HG02642 (cell line): ENCODE measurements at regions not wholly inside any gene's neighbourhood (a gene's known extent, or its start where the extent isn't known, plus 50 kb on each side); places are given as distances from the start of the nearest gene placed in this dataset.

Source experiments
- ATAC-seq: cut with Tn5 transposase; IDR thresholded peaks from one replicate; pipeline ENCODE4 v1.9.1; 2021; ENCODE audit warnings: mild to moderate bottlenecking; ENCODE audit not compliant: unreplicated experiment, poor library complexity

GRCh38 chr10:43952760-43953159 lies 304.1 kb upstream of the ZNF32 start:
- no peak for ATAC-seq

GRCh38 chr10:43949351-43949750 lies 300.7 kb upstream of the ZNF32 start:
- ATAC-seq, result no peak

- no peak for ATAC-seq
These were observed 297.8 kb upstream of the ZNF32 start for GRCh38 chr10:43946445-43946844.

- ATAC-seq, result no peak
These were observed 297.2 kb upstream of the ZNF32 start for GRCh38 chr10:43945908-43946307.

- no peak for ATAC-seq
These were observed 296.5 kb upstream of the ZNF32 start for GRCh38 chr10:43945094-43945730.

GRCh38 chr10:43944381-43945093 lies 295.9 kb upstream of the ZNF32 start:
- ATAC-seq, result no peak

- no peak for ATAC-seq
These were observed 295.2 kb upstream of the ZNF32 start for GRCh38 chr10:43943818-43944360.

GRCh38 chr10:43943119-43943817 lies 294.6 kb upstream of the ZNF32 start:
- no peak for ATAC-seq

- no peak for ATAC-seq
These were observed 293.6 kb upstream of the ZNF32 start for GRCh38 chr10:43942096-43942850.

GRCh38 chr10:43940898-43941837 lies 292.5 kb upstream of the ZNF32 start:
- no peak for ATAC-seq

GRCh38 chr10:43939939-43940820 lies 291.5 kb upstream of the ZNF32 start:
- no peak for ATAC-seq

GRCh38 chr10:43939389-43939938 lies 290.8 kb upstream of the ZNF32 start:
- ATAC-seq, result no peak

GRCh38 chr10:43938810-43939209 lies 290.1 kb upstream of the ZNF32 start:
- ATAC-seq, result no peak

- ATAC-seq, result no peak
These were observed 282.7 kb upstream of the ZNF32 start for GRCh38 chr10:43931308-43931930.

GRCh38 chr10:43930777-43931176 lies 282.1 kb upstream of the ZNF32 start:
- ATAC-seq, result no peak

- no peak for ATAC-seq
These were observed 281.6 kb upstream of the ZNF32 start for GRCh38 chr10:43930243-43930642.

GRCh38 chr10:43929122-43929521 lies 280.4 kb upstream of the ZNF32 start:
- ATAC-seq, result no peak
